ENCODE measurements at regions not wholly inside any gene's neighbourhood (a gene's known extent, or its start where the extent isn't known, plus 50 kb on each side); places are given as distances from the start of the nearest gene placed in this dataset.

DNA sequence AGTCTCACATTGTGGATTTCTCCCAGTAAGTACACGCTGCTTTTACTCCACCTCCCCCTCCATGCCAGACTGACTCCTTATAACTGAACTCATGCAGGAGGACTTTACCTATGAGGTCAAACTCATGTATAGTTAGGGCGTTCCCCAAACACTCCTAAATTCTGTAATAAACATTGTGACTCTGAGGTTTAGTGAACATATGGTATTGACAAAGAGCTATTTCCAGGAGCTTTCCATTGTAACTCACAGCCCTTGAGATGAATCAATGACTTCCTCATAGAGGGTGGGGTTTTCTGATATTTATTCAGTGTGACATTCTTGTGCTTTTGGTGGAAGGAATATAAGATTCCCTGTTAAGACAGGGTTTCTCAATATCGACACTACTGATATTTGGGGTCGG lies 337.4 kb upstream of the SLC14A2 start:
- in situ Hi-C loops (cut with HindIII; ENCODE audit: extremely low pct_ligation_motif_present, low pct_unique_long_range_greater_than_20kb): no loop called here
- no peak for ATAC-seq
- Histone ChIP-seq H3K9me3 (ENCODE audit: low read length) (peaks cover 15% of the 10 kb centered on the region), H3K9ac (ENCODE audit: insufficient read depth, low read depth, low read length) (no peak overlapping the region), H3K36me3 (replicated peaks in 1 of 2; ENCODE audit: control insufficient read depth in 1 of 2, insufficient read depth in 2 of 2, low read length in 2 of 2) (no peaks in the 10 kb centered on the region), H4K20me1 (ENCODE audit: insufficient read depth, low read length) (no peaks in the 10 kb centered on the region), H3K4me3 (replicated peaks in 1 of 3; ENCODE audit: insufficient read depth in 1 of 3, low read depth in 2 of 3, low read length in 3 of 3) (no peak overlapping the region), H3K27ac (ENCODE audit: extremely low read length, insufficient read depth, low read length) (no peak overlapping the region), H3K27me3 (ENCODE audit: control insufficient read depth in 1 of 2, insufficient read depth in 2 of 2, low read length in 2 of 2) (no peaks in the 10 kb centered on the region), H3K79me2 (ENCODE audit: insufficient read depth, low read length) (no peaks in the 10 kb centered on the region), H3K4me1 (ENCODE audit: insufficient read depth, low read length) (no peaks in the 10 kb centered on the region), H2AFZ (ENCODE audit: low read length) (no peak overlapping the region), H3K4me2 (ENCODE audit: low read depth, low read length) (no peak overlapping the region)
- WGBS (ENCODE audit: low lambda C conversion rate): 20% methylated on average over 4 of the region's 4 CpGs
- ChIA-PET POLR2A (no interaction called here), CTCF (ENCODE audit: low intra/inter-chr PET ratio, low total read pairs) (no interaction called here)
- FAIRE-seq: no peak
- BruUV-seq (replicated peaks): no TSS peak
- no peak for DNase-seq (ENCODE audit: low spot score)
- intact Hi-C loops (cut with micrococcal nuclease; ENCODE audit: unreplicated experiment): no loop called here
- TF ChIP-seq, protein P1, sequence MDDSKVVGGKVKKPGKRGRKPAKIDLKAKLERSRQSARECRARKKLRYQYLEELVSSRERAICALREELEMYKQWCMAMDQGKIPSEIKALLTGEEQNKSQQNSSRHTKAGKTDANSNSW (CRISPR knock-in tag; IDR thresholded peaks at IDR 0.05; ENCODE audit: borderline replicate concordance): no peak
- TF ChIP-seq TCF7L2 (IDR thresholded peaks at IDR 0.05; ENCODE audit: low read depth, low read length) (no peak), ZFP62 (CRISPR knock-in tag; IDR thresholded peaks at IDR 0.05) (no peak), ZNF33A (CRISPR knock-in tag; IDR thresholded peaks at IDR 0.05; ENCODE audit: borderline replicate concordance) (no peak), POLR2AphosphoS5 (IDR thresholded peaks at IDR 0.05; ENCODE audit: low read depth, low read length) (no peak)
- TF ChIP-seq, protein P2, sequence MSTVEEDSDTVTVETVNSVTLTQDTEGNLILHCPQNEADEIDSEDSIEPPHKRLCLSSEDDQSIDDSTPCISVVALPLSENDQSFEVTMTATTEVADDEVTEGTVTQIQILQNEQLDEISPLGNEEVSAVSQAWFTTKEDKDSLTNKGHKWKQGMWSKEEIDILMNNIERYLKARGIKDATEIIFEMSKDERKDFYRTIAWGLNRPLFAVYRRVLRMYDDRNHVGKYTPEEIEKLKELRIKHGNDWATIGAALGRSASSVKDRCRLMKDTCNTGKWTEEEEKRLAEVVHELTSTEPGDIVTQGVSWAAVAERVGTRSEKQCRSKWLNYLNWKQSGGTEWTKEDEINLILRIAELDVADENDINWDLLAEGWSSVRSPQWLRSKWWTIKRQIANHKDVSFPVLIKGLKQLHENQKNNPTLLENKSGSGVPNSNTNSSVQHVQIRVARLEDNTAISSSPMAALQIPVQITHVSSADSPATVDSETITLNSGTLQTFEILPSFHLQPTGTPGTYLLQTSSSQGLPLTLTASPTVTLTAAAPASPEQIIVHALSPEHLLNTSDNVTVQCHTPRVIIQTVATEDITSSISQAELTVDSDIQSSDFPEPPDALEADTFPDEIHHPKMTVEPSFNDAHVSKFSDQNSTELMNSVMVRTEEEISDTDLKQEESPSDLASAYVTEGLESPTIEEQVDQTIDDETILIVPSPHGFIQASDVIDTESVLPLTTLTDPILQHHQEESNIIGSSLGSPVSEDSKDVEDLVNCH (CRISPR knock-in tag; IDR thresholded peaks at IDR 0.05): no peak
- TF ChIP-seq, protein P3, sequence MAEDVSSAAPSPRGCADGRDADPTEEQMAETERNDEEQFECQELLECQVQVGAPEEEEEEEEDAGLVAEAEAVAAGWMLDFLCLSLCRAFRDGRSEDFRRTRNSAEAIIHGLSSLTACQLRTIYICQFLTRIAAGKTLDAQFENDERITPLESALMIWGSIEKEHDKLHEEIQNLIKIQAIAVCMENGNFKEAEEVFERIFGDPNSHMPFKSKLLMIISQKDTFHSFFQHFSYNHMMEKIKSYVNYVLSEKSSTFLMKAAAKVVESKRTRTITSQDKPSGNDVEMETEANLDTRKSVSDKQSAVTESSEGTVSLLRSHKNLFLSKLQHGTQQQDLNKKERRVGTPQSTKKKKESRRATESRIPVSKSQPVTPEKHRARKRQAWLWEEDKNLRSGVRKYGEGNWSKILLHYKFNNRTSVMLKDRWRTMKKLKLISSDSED (CRISPR knock-in tag; IDR thresholded peaks at IDR 0.05): no peak
- TF ChIP-seq, protein P4, sequence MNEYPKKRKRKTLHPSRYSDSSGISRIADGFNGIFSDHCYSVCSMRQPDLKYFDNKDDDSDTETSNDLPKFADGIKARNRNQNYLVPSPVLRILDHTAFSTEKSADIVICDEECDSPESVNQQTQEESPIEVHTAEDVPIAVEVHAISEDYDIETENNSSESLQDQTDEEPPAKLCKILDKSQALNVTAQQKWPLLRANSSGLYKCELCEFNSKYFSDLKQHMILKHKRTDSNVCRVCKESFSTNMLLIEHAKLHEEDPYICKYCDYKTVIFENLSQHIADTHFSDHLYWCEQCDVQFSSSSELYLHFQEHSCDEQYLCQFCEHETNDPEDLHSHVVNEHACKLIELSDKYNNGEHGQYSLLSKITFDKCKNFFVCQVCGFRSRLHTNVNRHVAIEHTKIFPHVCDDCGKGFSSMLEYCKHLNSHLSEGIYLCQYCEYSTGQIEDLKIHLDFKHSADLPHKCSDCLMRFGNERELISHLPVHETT (CRISPR knock-in tag; conservative IDR thresholded peaks at IDR 0.05): no peak
- TF ChIP-seq, protein P5, sequence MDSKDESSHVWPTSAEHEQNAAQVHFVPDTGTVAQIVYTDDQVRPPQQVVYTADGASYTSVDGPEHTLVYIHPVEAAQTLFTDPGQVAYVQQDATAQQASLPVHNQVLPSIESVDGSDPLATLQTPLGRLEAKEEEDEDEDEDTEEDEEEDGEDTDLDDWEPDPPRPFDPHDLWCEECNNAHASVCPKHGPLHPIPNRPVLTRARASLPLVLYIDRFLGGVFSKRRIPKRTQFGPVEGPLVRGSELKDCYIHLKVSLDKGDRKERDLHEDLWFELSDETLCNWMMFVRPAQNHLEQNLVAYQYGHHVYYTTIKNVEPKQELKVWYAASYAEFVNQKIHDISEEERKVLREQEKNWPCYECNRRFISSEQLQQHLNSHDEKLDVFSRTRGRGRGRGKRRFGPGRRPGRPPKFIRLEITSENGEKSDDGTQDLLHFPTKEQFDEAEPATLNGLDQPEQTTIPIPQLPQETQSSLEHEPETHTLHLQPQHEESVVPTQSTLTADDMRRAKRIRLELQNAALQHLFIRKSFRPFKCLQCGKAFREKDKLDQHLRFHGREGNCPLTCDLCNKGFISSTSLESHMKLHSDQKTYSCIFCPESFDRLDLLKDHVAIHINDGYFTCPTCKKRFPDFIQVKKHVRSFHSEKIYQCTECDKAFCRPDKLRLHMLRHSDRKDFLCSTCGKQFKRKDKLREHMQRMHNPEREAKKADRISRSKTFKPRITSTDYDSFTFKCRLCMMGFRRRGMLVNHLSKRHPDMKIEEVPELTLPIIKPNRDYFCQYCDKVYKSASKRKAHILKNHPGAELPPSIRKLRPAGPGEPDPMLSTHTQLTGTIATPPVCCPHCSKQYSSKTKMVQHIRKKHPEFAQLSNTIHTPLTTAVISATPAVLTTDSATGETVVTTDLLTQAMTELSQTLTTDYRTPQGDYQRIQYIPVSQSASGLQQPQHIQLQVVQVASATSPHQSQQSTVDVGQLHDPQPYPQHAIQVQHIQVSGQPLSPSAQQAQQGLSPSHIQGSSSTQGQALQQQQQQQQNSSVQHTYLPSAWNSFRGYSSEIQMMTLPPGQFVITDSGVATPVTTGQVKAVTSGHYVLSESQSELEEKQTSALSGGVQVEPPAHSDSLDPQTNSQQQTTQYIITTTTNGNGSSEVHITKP (CRISPR knock-in tag; IDR thresholded peaks at IDR 0.05; ENCODE audit: low read depth): no peak
